H9 (cell line): ENCODE measurements at regions not wholly inside any gene's neighbourhood (a gene's known extent, or its start where the extent isn't known, plus 50 kb on each side); places are given as distances from the start of the nearest gene placed in this dataset.

Source experiments
- DNase-seq: peaks from one replicate; pipeline ENCODE4 v3.0.0-alpha.2; 2017
- H2AFZ ChIP-seq: one replicate; pipeline ENCODE4 v1.6.1; 2013; ENCODE audit warnings: mild to moderate bottlenecking, low read length, control low read depth, moderate library complexity
- H2AK5ac ChIP-seq: 2 replicates; pipeline ENCODE4 v1.6.1; 2013; ENCODE audit warnings: low read length, control low read depth, mixed read lengths; ENCODE audit not compliant: insufficient read length
- H2BK120ac ChIP-seq: one replicate; pipeline ENCODE4 v1.6.1; 2013; ENCODE audit warnings: low read depth, mild to moderate bottlenecking, low read length, control low read depth, inconsistent platforms; ENCODE audit not compliant: poor library complexity, severe bottlenecking
- H2BK12ac ChIP-seq: 2 replicates; pipeline ENCODE4 v1.6.1; 2013; ENCODE audit warnings: low read length, control low read depth, mixed read lengths, low read depth; ENCODE audit not compliant: insufficient read length
- H2BK15ac ChIP-seq: 2 replicates; pipeline ENCODE4 v1.6.1; 2013; ENCODE audit warnings: low read depth, low read length, control low read depth
- H2BK20ac ChIP-seq: one replicate; pipeline ENCODE4 v1.6.1; 2013; ENCODE audit warnings: low read depth, mild to moderate bottlenecking, low read length, control low read depth, inconsistent platforms; ENCODE audit not compliant: poor library complexity, severe bottlenecking
- H2BK5ac ChIP-seq: 2 replicates; pipeline ENCODE4 v1.6.1; 2013; ENCODE audit warnings: low read length, control low read depth, mixed read lengths; ENCODE audit not compliant: insufficient read length
- H3K14ac ChIP-seq: 2 replicates; pipeline ENCODE4 v1.6.1; 2013; ENCODE audit warnings: low read length, control low read depth; ENCODE audit not compliant: insufficient read depth
- H3K18ac ChIP-seq: 2 replicates; pipeline ENCODE4 v1.6.1; 2013; ENCODE audit warnings: low read depth, mild to moderate bottlenecking, mixed read lengths, low read length, control low read depth; ENCODE audit not compliant: insufficient read length
- H3K23ac ChIP-seq: 2 replicates; pipeline ENCODE4 v1.6.1; 2013; ENCODE audit warnings: low read length, control low read depth, mixed read lengths, low read depth; ENCODE audit not compliant: insufficient read length
- H3K23me2 ChIP-seq: 2 replicates; pipeline ENCODE4 v1.6.1; 2013; ENCODE audit warnings: low read depth, mild to moderate bottlenecking, mixed read lengths, low read length, control low read depth; ENCODE audit not compliant: insufficient read length, poor library complexity, severe bottlenecking
- H3K27ac ChIP-seq: 2 replicates; pipeline ENCODE4 v1.5.1; 2013; ENCODE audit warnings: low read length, control low read depth, mixed read lengths, low read depth; ENCODE audit not compliant: insufficient read length
- H3K27me3 ChIP-seq: 2 replicates; pipeline ENCODE4 v1.6.1; 2013; ENCODE audit warnings: low read length, control low read depth, inconsistent platforms; ENCODE audit not compliant: insufficient read depth
- H3K4ac ChIP-seq: 2 replicates; pipeline ENCODE4 v1.6.1; 2013; ENCODE audit warnings: low read depth, mild to moderate bottlenecking, control low read depth, inconsistent platforms, low read length, moderate library complexity
- H3K4me1 ChIP-seq: 2 replicates; pipeline ENCODE4 v1.6.1; 2013; ENCODE audit warnings: low read length, control low read depth, inconsistent platforms; ENCODE audit not compliant: insufficient read depth
- H3K4me2 ChIP-seq: 2 replicates; pipeline ENCODE4 v1.6.1; 2013; ENCODE audit warnings: low read length, control low read depth, mixed read lengths; ENCODE audit not compliant: insufficient read length, insufficient read depth
- H3K56ac ChIP-seq: 2 replicates; pipeline ENCODE4 v1.6.1; 2013; ENCODE audit warnings: low read depth, mild to moderate bottlenecking, mixed read lengths, low read length, control low read depth; ENCODE audit not compliant: insufficient read length
- H3K79me1 ChIP-seq: 2 replicates; pipeline ENCODE4 v1.6.1; 2013; ENCODE audit warnings: low read depth, mild to moderate bottlenecking, moderate library complexity, low read length, control low read depth, inconsistent platforms; ENCODE audit not compliant: insufficient read depth, poor library complexity, severe bottlenecking
- H3K79me2 ChIP-seq: 2 replicates; pipeline ENCODE4 v1.6.1; 2013; ENCODE audit warnings: low read length, control low read depth, inconsistent platforms; ENCODE audit not compliant: insufficient read depth
- H3K9ac ChIP-seq: 2 replicates; pipeline ENCODE4 v1.6.1; 2013; ENCODE audit warnings: low read length, control low read depth, mixed read lengths; ENCODE audit not compliant: insufficient read length; ENCODE audit errors: extremely low read depth
- H3K9me3 ChIP-seq: one replicate; pipeline ENCODE4 v1.6.1; 2013; ENCODE audit warnings: low read depth, low read length, inconsistent platforms; ENCODE audit not compliant: control insufficient read depth
- H3T11ph ChIP-seq: one replicate; pipeline ENCODE4 v1.6.1; 2013; ENCODE audit warnings: mild to moderate bottlenecking, low read length, control low read depth, inconsistent platforms
- H4K20me1 ChIP-seq: one replicate; pipeline ENCODE4 v1.6.1; 2013; ENCODE audit not compliant: control insufficient read depth, insufficient read length, insufficient read depth
- H4K5ac ChIP-seq: 2 replicates; pipeline ENCODE4 v1.6.1; 2013; ENCODE audit warnings: low read depth, mild to moderate bottlenecking, mixed read lengths, low read length, control low read depth; ENCODE audit not compliant: insufficient read length
- H4K8ac ChIP-seq: replicated peaks from 2 replicates; pipeline ENCODE4 v1.6.1; 2013; ENCODE audit warnings: low read length, control low read depth, mixed read lengths, low read depth; ENCODE audit not compliant: insufficient read length
- H4K91ac ChIP-seq: 2 replicates; pipeline ENCODE4 v1.6.1; 2013; ENCODE audit warnings: low read depth, mild to moderate bottlenecking, moderate library complexity, mixed read lengths, low read length, control low read depth; ENCODE audit not compliant: insufficient read length
- H3K27ac Mint-ChIP-seq, 3 experiments: 2 replicates in 2 of 3; 3 replicates in 1 of 3; pipeline ENCODE4 v1.8.0; 2020 to 2021; ENCODE audit warnings: mixed read lengths in 3 of 3, mild to moderate bottlenecking in 1 of 3, moderate library complexity in 1 of 3
- H3K27me3 Mint-ChIP-seq: 2 replicates; pipeline ENCODE4 v1.8.0; 2021; ENCODE audit warnings: low read depth, mild to moderate bottlenecking, moderate library complexity, mixed read lengths
- H3K36me3 Mint-ChIP-seq, 3 experiments: 2 replicates in 2 of 3; 3 replicates in 1 of 3; pipeline ENCODE4 v1.8.0; 2020 to 2021; ENCODE audit warnings: low read depth in 3 of 3, mixed read lengths in 3 of 3; ENCODE audit not compliant: insufficient read depth in 1 of 3
- H3K4me1 Mint-ChIP-seq, 2 experiments: 2 replicates each; pipeline ENCODE4 v1.8.0; 2020; ENCODE audit warnings: mixed read lengths in 2 of 2
- H3K4me3 Mint-ChIP-seq, 2 experiments: 2 replicates in 1 of 2; 3 replicates in 1 of 2; pipeline ENCODE4 v1.8.0; 2020 to 2021; ENCODE audit warnings: mild to moderate bottlenecking in 2 of 2, mixed read lengths in 2 of 2, moderate library complexity in 1 of 2
- H3K9me3 Mint-ChIP-seq, 2 experiments: 2 replicates in 1 of 2; 3 replicates in 1 of 2; pipeline ENCODE4 v1.8.0; 2020; ENCODE audit warnings: mild to moderate bottlenecking in 2 of 2, mixed read lengths in 2 of 2, moderate library complexity in 1 of 2
- WGBS: extraction: QIAGEN DNeasy Blood & Tissue Kit; methylation state at CpG from one replicate; pipeline ENCODE4 v1.1.7; 2013; ENCODE audit warnings: missing lambda C conversion rate, low lambda C conversion rate, mixed read lengths; ENCODE audit not compliant: insufficient read length; ENCODE audit errors: extremely low coverage; 5-methylcytosine and 5-hydroxymethylcytosine counted together
- TF ChIP-seq, protein P1 (sequence below): fragments of 200-600 bp; sonication (generic); conservative IDR thresholded peaks from 3 replicates; pipeline ENCODE4 v1.8.0; 2021; ENCODE audit warnings: antibody characterized with exemption, mild to moderate bottlenecking

GRCh38 chr2:124975648-124976047 is 950.6 kb downstream of the CNTNAP5 start:
- Histone ChIP-seq H2BK12ac (no peak overlapping the region), H3K9me3 (no peaks in the 10 kb centered on the region), H4K5ac (no peak overlapping the region), H3K23ac (no peak overlapping the region), H2AK5ac (no peak overlapping the region), H3K27me3 (no peaks in the 10 kb centered on the region), H3K9ac (no peak overlapping the region), H3K79me2 (no peaks in the 10 kb centered on the region), H2BK15ac (no peak overlapping the region), H2AFZ (no peak overlapping the region), H3T11ph (no peak overlapping the region), H3K4ac (no peak overlapping the region), H3K14ac (no peak overlapping the region), H3K56ac (no peak overlapping the region), H2BK5ac (no peak overlapping the region), H3K4me2 (no peak overlapping the region), H3K27ac (no peak overlapping the region), H4K20me1 (no peaks in the 10 kb centered on the region), H2BK120ac (no peak overlapping the region), H2BK20ac (no peak overlapping the region), H3K18ac (no peak overlapping the region), H4K91ac (no peak overlapping the region), H3K79me1 (no peaks in the 10 kb centered on the region), H3K23me2 (no peaks in the 10 kb centered on the region), H3K4me1 (no peaks in the 10 kb centered on the region; the same call in 1 of the 2 replicates), H4K8ac (no peak overlapping the region)
- Mint-ChIP-seq H3K27me3 (no peaks in the 10 kb centered on the region; the same call in 1 of the 2 replicates), H3K36me3 (no peaks in the 10 kb centered on the region; a peak in 2 of 7 replicates), H3K4me3 (no peak overlapping the region), H3K27ac (no peak overlapping the region; a peak in 1 of 7 replicates), H3K4me1 (peaks cover 10 to 11% of the 10 kb centered on the region in 2 experiments), H3K9me3 (no peaks in the 10 kb centered on the region; a peak in 2 of 5 replicates)
- TF ChIP-seq, protein P1, sequence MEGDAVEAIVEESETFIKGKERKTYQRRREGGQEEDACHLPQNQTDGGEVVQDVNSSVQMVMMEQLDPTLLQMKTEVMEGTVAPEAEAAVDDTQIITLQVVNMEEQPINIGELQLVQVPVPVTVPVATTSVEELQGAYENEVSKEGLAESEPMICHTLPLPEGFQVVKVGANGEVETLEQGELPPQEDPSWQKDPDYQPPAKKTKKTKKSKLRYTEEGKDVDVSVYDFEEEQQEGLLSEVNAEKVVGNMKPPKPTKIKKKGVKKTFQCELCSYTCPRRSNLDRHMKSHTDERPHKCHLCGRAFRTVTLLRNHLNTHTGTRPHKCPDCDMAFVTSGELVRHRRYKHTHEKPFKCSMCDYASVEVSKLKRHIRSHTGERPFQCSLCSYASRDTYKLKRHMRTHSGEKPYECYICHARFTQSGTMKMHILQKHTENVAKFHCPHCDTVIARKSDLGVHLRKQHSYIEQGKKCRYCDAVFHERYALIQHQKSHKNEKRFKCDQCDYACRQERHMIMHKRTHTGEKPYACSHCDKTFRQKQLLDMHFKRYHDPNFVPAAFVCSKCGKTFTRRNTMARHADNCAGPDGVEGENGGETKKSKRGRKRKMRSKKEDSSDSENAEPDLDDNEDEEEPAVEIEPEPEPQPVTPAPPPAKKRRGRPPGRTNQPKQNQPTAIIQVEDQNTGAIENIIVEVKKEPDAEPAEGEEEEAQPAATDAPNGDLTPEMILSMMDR, result no peak
- no CpG with 5 or more reads among the region's 2 CpGs for WGBS
- DNase-seq, result no peak
